ENCODE measurements at regions not wholly inside any gene's neighbourhood (a gene's known extent, or its start where the extent isn't known, plus 50 kb on each side); places are given as distances from the start of the nearest gene placed in this dataset.

- H3K4me1 ChIP-seq (ENCODE audit: insufficient read depth, low read length, poor library complexity, severe bottlenecking): no peaks in the 10 kb centered on the region
- no peak for TF ChIP-seq CTCF (conservative IDR thresholded peaks at IDR 0.05; ENCODE audit: low read length)
- no peak for TF ChIP-seq EZH2phosphoT487 (IDR thresholded peaks at IDR 0.05; ENCODE audit: borderline replicate concordance, low read depth, low read length)
- H3K4me2 ChIP-seq (ENCODE audit: low read length): no peak overlapping the region
- H3K4me3 ChIP-seq (ENCODE audit: low read depth, low read length, poor library complexity, severe bottlenecking): no peak overlapping the region
- BruUV-seq (replicated peaks): no TSS peak
- no peaks in the 10 kb centered on the region for H3K79me2 ChIP-seq (ENCODE audit: insufficient read depth, low read depth, low read length)
- CTCF ChIA-PET (ENCODE audit: unreplicated experiment): no interaction called here
- no peaks in the 10 kb centered on the region for H4K20me1 ChIP-seq (ENCODE audit: insufficient read depth, low read length)
- H3K9me3 ChIP-seq (ENCODE audit: low read length): peaks cover 5% of the 10 kb centered on the region; the same call in 1 of the 2 replicates
- H2AFZ ChIP-seq (ENCODE audit: low read length): no peak overlapping the region
- intact Hi-C loops (cut with micrococcal nuclease; ENCODE audit: unreplicated experiment): no loop called here
- H3K36me3 ChIP-seq (ENCODE audit: insufficient read depth, low read length): no peaks in the 10 kb centered on the region
- POLR2A ChIA-PET: no interaction called here
- no peaks in the 10 kb centered on the region for H3K9me2 ChIP-seq (ENCODE audit: insufficient read depth, low read length)
- no peak for DNase-seq (ENCODE audit: low spot score)
- H3K27ac ChIP-seq (ENCODE audit: low read depth, low read length, poor library complexity, severe bottlenecking): no peak overlapping the region
Measured at GRCh38 chr12:93174473-93174872, 203.3 kb upstream of the NUDT4 start.

GRCh38 chr12:93176165-93176564 lies 201.6 kb upstream of the NUDT4 start:
- no peak for DNase-seq (ENCODE audit: low spot score)
- Histone ChIP-seq H3K4me1 (ENCODE audit: insufficient read depth, low read length, poor library complexity, severe bottlenecking) (no peaks in the 10 kb centered on the region), H3K36me3 (ENCODE audit: insufficient read depth, low read length) (no peaks in the 10 kb centered on the region), H3K27ac (ENCODE audit: low read depth, low read length, poor library complexity, severe bottlenecking) (no peak overlapping the region), H3K4me3 (ENCODE audit: low read depth, low read length, poor library complexity, severe bottlenecking) (no peak overlapping the region), H3K79me2 (ENCODE audit: insufficient read depth, low read depth, low read length) (no peaks in the 10 kb centered on the region), H2AFZ (ENCODE audit: low read length) (0 out of 2 replicates have a peak overlapping the region, but pooled peaks have one; percentile 4), H3K9me3 (ENCODE audit: low read length) (peaks cover 5% of the 10 kb centered on the region; the same call in 1 of the 2 replicates), H4K20me1 (ENCODE audit: insufficient read depth, low read length) (no peaks in the 10 kb centered on the region), H3K4me2 (ENCODE audit: low read length) (no peak overlapping the region), H3K9me2 (ENCODE audit: insufficient read depth, low read length) (no peaks in the 10 kb centered on the region)
- TF ChIP-seq CTCF (conservative IDR thresholded peaks at IDR 0.05; ENCODE audit: low read length) (no peak), EZH2phosphoT487 (IDR thresholded peaks at IDR 0.05; ENCODE audit: borderline replicate concordance, low read depth, low read length) (no peak)
- BruUV-seq (replicated peaks): no TSS peak
- intact Hi-C loops (cut with micrococcal nuclease; ENCODE audit: unreplicated experiment): no loop called here
- ChIA-PET POLR2A (interaction anchor here (0.8 kb wide), 1 partner anchor 9 kb away, joined by 3 read pairs; no protein-coding TSS in a partner anchor), CTCF (ENCODE audit: unreplicated experiment) (no interaction called here)

GRCh38 chr12:93176610-93177126 lies 201.1 kb upstream of the NUDT4 start:
- Histone ChIP-seq H3K9me3 (ENCODE audit: low read length) (peaks cover 5% of the 10 kb centered on the region; the same call in 1 of the 2 replicates), H4K20me1 (ENCODE audit: insufficient read depth, low read length) (no peaks in the 10 kb centered on the region), H3K27ac (ENCODE audit: low read depth, low read length, poor library complexity, severe bottlenecking) (no peak overlapping the region), H3K4me2 (ENCODE audit: low read length) (no peak overlapping the region), H3K4me1 (ENCODE audit: insufficient read depth, low read length, poor library complexity, severe bottlenecking) (no peaks in the 10 kb centered on the region), H3K4me3 (ENCODE audit: low read depth, low read length, poor library complexity, severe bottlenecking) (no peak overlapping the region), H2AFZ (ENCODE audit: low read length) (0 out of 2 replicates have a peak overlapping the region, but pooled peaks have one; percentile 4), H3K9me2 (ENCODE audit: insufficient read depth, low read length) (no peaks in the 10 kb centered on the region), H3K79me2 (ENCODE audit: insufficient read depth, low read depth, low read length) (no peaks in the 10 kb centered on the region), H3K36me3 (ENCODE audit: insufficient read depth, low read length) (no peaks in the 10 kb centered on the region)
- intact Hi-C loops (cut with micrococcal nuclease; ENCODE audit: unreplicated experiment): no loop called here
- TF ChIP-seq EZH2phosphoT487 (IDR thresholded peaks at IDR 0.05; ENCODE audit: borderline replicate concordance, low read depth, low read length): no peak
- no peak for TF ChIP-seq CTCF (conservative IDR thresholded peaks at IDR 0.05; ENCODE audit: low read length)
- BruUV-seq (replicated peaks): no TSS peak
- POLR2A ChIA-PET: interaction anchor here (0.8 kb wide), 1 partner anchor 10 kb away, joined by 3 read pairs; no protein-coding TSS in a partner anchor
- CTCF ChIA-PET (ENCODE audit: unreplicated experiment): no interaction called here
- DNase-seq (ENCODE audit: low spot score): no peak

Measured in OCI-LY7 (cell line).